GM19397 (cell line): ENCODE measurements at regions not wholly inside any gene's neighbourhood (a gene's known extent, or its start where the extent isn't known, plus 50 kb on each side); places are given as distances from the start of the nearest gene placed in this dataset.

ENCODE experiments used
- ATAC-seq: cut with Tn5 transposase; IDR thresholded peaks from one replicate; pipeline ENCODE4 v1.9.1; 2021; ENCODE audit warnings: mild to moderate bottlenecking, moderate library complexity; ENCODE audit not compliant: unreplicated experiment

- peak; percentile 90 for ATAC-seq
These were observed 140.8 kb downstream of the DDX1 start for GRCh38 chr2:15732341-15733077.

DNA sequence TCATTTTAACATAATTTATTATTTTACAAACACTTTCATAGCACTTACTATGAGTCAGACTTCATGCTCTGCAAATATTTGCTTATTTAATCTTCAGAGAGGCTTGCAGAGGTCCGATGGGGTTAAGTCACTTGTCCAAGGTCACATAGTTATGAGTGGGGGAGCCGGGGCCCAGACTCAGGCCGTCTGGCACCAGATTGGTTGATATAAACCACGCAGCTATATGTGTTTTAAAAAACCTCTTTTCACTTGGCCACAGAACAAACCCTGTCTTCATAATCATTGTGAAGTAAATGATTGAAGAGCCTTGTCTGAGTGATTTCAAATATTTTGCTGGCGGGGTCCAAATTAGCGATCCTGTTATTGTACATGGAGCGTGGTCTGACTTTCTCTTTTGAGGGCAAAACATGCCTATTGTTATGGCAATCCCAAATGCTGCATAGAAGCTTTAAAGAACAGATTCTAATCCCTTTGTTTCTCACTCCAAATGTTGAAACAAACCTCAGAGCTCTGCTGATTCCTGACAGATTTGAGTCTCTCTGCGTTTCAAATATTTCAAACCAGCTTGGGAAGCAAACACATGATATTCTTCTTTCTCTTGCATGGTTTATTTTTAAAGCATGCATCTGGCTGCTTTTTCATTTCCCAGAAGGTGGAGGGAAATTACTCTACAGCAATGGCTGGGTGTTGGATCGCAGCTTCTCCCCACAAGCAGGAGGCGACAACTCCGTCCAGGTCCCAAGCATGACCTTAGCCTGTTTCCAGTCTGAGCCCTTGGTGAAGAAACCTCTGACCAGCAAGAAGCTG lies 142.4 kb downstream of the DDX1 start:
- ATAC-seq = no peak

- ATAC-seq = no peak
These were observed 143.2 kb downstream of the DDX1 start for GRCh38 chr2:15734674-15735483.

DNA sequence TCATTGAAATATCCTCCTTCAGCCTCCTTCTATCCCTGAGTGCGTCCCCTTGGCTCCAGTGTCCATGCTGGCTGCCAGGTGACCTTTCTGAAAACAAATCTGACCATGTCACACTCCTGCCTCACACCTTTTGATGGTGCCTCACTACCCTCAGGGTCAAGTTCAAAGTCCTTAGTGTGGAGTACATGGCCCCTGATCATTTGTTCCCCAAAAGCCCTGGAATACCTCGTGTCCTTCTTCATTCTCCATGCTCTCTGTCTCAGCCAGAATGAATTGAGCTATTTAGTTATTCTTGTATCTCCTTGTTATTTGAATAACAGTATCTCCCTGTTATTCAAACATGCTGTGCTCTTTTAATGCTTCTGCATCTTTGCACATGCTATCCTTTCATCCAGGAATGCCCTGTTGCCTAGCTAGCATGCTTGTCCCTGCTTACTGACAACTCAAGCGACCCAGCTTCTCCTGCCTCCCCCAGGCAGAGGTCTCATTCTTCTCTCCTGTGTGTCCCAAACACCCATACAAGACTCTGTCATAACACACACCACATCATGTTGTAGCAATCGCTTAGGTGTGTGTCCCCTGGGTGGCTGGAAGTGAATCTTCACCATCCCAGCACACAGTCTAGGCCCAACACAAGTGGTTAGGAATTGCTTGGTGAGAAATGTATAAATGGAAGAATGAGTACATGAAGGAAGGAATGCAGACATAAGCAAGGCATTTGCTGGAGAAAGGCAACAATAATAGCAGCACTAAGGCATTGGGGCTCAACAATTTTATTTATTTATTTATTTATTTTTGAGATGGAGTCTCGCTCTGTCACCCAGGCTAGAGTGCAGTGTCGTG lies 144.0 kb downstream of the DDX1 start:
- no peak for ATAC-seq

GRCh38 chr2:15736396-15737180 lies 144.9 kb downstream of the DDX1 start:
- no peak for ATAC-seq

DNA sequence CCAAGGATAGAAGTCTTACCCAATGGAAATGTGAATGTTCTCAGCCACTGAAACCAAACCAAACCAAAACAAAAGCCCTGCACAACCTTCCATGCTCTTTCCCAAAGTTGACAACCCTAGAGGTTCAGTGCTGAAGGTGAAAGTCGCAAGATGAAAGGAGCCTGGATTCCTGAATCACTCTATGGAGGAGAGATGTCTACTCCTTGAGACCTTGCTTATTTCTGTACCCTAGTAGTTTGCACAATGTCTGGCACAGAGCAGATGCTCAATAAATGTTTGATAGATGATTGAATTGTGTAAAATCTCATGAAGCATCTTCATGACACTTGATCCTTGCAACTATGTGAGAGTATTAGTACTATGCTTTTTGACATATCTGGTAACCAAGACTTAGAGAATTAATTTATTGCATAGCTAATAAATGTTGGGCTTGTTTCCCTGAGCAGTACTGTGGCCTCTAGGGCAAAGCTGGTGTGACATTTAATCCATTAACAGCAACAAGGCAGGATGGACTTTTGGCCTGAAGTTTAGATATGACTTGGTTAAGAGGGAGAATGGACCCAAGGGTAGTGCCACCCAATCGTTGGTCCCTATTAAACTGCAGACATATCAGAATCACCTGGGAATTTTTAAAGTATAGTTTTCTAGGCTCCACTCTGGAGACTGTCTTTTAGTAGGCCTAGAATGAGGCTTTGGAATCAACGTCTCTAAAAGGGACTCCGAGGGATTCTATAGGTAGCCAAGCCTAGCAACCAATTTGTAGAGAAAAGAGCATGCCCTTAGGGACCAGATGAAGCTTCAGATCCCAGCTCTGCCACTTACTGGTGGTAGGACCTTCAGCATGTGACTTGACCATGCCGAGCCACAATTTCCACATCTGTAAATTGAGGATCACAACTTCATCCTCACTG lies 145.9 kb downstream of the DDX1 start:
- no peak for ATAC-seq

DNA sequence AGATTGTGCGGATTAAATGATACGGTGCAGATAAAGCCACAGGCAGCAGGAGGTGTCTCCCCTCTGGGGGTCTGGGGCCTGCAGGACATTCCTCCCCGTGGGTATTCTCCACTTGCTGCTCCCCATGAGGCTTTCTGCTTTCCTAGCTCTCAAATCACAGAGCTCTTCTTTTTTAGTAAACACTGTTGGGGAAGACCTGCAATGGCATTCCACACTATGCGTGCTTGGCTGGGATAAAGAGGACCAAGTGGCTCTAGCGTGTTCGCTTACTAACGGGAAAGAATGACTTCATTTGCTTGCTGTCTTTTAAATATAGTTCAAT lies 146.5 kb downstream of the DDX1 start:
- ATAC-seq = no peak

GRCh38 chr2:15738943-15739342 lies 147.3 kb downstream of the DDX1 start:
- ATAC-seq = no peak

DNA sequence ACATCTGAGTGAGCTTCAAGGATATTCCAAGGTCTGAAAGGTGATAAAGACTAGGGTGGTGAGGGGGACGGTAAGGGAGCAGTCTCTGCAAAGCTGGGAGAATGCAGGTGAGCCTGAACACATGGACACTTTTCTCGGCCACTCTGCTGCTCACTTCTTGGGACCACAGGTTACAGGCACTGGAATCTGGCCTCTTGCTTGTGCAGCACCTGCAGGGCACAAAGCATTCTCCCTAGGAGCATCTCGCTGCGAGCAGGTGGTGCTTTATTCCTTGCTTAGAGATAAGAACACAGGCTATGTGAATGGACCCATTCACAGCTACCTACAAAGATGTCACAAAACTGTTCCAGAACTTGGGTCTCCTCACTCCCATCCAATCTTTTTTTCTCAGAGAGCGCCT lies 153.2 kb downstream of the DDX1 start:
- ATAC-seq = no peak

DNA sequence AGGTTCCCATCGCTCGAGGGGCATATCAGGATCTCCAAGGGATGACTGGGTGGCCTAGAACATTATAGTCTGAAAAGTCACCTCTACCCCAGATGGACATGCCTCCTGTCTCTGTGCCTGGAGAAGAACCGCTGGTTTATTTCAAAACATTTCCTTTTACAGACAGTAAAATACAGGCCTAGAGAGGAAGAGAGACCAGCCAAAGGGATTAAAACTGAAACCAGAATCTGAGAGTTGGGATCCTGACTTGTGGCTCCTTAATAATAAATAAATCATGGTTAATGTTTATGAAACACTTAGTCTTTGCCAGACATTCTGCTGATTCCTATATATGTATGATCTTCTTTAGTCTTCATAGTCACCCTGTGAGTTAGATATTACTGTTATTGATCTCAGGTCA lies 153.7 kb downstream of the DDX1 start:
- no peak for ATAC-seq

GRCh38 chr2:15745907-15746702 lies 154.4 kb downstream of the DDX1 start:
- no peak for ATAC-seq

GRCh38 chr2:15746703-15747550 lies 155.3 kb downstream of the DDX1 start:
- no peak for ATAC-seq

GRCh38 chr2:15747603-15748471 lies 156.2 kb downstream of the DDX1 start:
- no peak for ATAC-seq

GRCh38 chr2:15748736-15749323 lies 157.2 kb downstream of the DDX1 start:
- ATAC-seq = no peak

DNA sequence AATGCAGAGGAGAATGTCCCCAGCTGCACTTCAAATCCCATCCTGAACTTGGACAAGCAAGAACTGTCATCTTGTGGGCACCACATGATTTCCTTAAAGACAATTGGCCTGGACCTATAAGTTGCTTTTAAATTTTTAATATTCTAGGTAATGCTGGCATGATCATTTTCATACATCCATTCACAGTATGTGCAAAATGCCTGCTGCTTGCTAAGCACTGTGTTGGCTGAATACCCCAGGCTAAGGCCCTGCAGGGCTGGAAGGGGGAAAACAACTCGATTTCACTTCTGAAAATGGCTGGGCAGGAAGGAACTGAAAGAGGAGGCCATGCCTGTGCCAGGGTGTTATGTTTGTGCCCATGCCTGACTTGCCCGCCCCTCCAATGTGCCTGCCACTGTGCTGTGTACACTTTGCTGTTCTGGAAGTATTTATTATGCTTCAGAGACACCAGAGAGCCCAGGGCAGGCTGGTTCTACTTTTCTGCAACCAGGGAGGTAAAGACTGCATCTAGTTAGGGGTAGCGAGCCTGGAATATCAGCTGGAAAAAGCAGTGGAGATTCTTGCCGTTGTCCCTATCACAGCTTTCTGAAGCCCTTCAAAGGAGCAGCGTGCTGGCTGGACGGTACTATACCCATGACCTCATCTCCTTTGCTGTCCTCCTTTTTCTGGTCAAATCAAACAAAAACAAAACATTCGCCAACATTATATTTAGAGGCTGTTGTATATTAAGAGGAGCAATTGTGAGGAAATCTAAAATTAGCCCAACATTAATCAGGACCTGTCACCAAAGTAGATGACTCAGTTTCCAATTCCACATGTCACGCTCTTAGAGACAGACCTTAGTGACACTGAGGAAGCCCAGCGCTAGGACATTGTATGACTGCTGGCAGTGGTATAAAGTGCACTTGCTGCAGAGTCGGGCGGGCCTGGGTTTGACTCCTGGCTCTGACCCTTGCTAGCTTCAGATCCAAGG lies 158.1 kb downstream of the DDX1 start:
- no peak for ATAC-seq
